ENCODE measurements at regions not wholly inside any gene's neighbourhood (a gene's known extent, or its start where the extent isn't known, plus 50 kb on each side); places are given as distances from the start of the nearest gene placed in this dataset.

DNA sequence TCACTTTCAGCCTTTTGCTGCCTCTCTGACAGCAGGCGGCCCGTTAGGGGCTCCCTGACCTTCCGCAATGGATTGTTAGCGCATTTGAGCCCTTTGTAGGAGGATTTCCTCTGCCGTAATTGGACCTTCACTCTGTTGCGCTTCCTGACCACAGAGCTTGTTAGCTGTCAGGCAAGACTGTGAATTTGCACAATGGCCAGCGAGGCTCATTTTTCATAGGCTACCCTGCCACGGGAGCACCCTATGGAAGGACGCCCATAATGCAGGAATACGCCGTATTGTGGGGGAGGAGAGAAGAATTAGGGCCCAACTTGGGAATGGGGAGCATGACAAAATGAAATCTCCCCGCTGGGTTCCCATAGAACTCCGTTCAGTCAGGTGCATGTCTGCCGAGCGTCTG lies 205.2 kb upstream of the NLRP1 start:
- DNase-seq = no peak

- no peak for DNase-seq
Measured at GRCh38 chr17:5793157-5793556, 208.8 kb upstream of the NLRP1 start.

- no peak for DNase-seq
Measured at GRCh38 chr17:5793899-5794298, 209.6 kb upstream of the NLRP1 start.

DNA sequence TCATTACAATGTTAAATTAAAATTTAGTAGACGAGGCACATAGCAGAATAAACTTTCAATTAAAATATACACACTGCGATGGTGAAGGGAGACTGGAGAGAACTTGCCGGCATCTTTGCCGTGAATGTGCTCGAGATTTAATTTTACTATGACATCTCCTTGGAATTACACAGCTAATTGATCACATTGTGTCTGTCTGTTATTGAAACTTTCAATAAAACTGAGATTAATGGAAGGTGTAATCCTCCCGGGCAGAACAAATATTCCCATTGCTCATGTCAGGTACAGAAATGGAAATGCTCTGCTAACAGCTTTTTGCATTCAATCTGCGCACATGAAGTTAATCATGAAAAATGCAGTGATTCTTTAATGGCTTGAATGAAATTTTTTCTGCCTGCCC lies 210.1 kb upstream of the NLRP1 start:
- no peak for DNase-seq

GRCh38 chr17:5794881-5795506 lies 210.7 kb upstream of the NLRP1 start:
- DNase-seq = no peak

DNA sequence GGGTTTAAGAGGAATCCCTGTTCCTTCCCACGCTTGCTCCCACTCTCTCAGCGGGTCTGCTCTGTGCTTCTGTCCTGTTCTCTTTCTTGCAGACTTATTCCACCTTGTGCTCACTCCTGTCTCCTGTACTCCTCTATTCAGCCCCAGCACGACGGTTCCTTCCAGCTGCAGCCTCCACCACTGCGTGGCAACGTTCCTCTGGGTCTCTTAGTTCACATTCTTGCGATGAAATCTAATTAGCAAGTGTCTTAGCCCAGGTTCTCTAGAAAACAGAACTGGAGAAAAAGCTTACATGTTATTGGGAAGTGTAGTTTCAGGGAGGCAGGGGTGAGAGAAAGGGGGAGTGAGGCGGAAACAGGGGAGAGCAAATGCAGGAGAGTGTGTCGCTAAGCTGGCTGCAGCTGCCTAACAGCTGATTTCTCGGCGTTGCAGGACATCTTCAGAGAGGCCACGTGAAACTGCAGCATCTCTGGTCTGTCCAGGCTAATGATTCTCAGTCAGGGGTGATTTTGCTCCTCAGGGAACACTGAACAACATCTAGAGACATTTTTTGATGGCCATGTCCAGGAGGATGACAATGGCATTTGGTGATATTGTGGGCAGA lies 213.2 kb upstream of the NLRP1 start:
- no peak for DNase-seq

- DNase-seq = no peak
Measured at GRCh38 chr17:5798094-5798493, 213.8 kb upstream of the NLRP1 start.

- DNase-seq = no peak
Measured at GRCh38 chr17:5800131-5800530, 215.8 kb upstream of the NLRP1 start.

DNA sequence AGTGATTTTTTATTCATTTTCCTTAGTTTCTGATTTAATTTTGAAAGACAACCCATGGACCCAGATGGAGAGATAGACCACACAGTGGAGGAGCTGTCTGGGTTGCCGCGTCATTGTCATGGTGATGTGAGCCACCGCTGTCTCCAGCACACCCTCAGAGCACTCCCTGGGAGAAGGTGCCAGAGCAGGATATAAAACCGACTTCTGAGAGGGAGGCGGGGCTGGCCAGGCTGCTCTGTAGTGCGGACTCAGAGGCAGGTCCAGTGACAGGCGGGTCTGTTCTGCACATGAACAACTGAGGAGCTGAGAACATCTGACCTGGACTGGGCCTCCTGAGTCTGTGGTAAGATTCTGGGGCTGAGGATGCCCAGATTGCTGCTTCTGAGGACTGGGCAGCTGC lies 216.3 kb upstream of the NLRP1 start:
- no peak for DNase-seq

DNA sequence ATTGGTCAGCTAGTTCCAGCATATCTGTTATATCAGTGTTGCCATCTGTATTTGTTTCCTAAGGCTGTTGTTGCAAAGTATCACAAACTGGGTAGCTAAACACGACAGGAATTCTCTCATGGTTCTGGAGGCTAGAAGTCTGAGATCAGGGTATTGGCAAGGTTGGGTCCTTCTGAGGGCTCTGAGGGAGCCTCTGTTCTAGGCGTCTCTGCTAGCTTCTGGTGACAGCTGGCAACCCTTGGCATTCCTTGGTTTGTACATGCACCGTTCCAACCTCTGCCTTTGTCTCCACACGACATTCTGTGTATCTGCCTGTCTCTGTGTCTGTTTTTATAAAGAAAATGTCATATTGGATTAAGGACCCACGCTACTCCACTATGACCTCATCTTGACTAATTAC lies 219.9 kb upstream of the NLRP1 start:
- no peak for DNase-seq

DNA sequence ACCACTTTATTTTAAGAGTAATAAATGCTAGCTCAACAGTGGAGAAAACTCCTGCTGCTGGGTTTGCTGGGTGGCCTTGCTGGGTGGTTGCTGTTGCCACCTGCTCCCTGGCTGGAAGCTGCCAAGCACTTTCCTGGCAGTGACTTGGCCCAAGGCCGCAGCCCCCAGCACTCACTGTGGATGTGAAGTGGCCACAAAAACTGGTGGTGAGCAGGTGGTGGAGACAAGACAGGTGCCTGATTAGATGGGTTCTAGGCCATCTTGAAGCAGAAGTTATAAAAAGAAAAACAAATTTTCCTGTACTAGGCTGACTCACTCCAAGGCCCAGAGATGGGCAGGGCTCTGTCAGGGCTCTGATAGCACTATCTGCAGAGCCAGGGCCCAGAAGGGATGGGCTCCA lies 224.7 kb upstream of the NLRP1 start:
- DNase-seq = no peak

DNA sequence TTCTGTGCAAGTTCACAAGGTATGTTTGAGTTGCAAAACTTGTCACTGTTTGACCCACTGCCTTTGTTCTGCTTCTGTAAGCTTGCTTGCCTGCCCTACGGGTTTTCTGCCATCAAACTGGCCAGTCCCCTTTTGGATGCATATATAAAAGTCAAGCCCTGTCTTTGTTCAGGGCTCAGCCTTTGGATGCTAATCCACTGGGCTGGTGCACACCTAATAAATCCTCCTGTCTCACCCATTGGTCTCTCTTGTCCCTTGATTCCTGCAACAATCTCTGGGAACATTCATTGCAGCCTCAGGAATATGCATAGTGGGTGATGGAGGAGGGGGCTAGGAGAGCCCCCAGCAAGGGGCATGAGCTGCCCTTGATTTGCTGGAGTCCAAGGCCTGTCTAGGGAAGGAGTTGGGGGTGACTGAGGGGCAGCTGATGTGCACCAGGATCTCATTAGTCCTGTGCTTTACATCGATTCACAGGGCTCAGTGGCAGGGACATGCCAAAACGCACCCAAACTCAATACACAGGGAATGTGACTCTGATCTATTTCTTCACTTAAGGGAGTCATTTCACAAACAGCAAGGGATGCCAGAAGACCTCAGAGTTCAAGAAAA lies 225.4 kb upstream of the NLRP1 start:
- DNase-seq = no peak

DNA sequence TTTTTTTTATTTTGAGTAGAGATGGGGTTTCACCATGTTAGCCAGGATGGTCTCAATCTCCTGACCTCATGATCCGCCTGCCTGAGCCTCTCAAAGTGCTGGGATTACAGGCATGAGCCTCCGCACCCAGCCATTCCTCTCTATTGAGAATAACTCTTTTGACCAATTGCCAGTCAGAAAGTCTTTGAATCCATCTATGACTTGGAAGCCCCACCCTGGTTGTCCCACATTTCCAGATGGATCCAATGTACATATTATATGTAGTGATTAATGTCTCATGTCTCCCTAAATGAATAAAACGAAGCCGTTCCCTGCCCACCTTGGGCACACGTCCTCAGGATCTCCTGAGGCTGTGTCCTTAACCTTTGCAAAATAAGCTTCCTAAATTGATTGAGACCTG lies 228.3 kb upstream of the NLRP1 start:
- DNase-seq = no peak

- DNase-seq = no peak
Measured at GRCh38 chr17:5813357-5813756, 229.0 kb upstream of the NLRP1 start.

- no peak for DNase-seq
Measured at GRCh38 chr17:5815396-5815795, 231.1 kb upstream of the NLRP1 start.

DNA sequence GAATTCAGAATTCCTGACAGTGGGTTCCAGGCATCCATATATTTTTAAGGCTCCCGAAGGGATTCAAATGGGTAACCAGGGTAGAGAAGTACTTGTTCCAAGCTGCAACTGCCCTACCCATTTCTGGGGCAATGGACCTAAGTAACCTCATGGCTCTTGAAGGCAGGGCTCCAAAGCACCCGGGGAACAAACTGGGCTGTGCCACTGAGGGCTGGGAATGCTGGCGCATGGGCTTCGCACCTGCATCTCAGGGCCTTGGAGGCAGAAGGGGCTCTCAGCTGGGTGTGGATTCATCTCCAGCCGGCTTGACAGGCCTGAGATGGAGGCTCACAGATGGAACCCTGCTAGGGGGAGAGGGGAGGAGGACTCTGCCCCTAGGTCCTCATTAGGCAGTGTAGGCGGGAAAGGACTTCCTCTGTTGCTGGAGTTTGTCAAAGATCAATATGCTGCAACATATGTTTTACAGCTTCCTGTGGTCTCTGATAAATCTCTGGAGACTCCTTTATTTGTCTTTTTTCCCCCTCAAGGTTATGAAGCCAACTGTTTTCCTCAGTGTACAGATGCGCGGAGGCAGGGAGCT lies 232.3 kb upstream of the NLRP1 start:
- no peak for DNase-seq

- no peak for DNase-seq
Measured at GRCh38 chr17:5817475-5818395, 233.4 kb upstream of the NLRP1 start.

GRCh38 chr17:5819396-5819795 lies 235.1 kb upstream of the NLRP1 start:
- no peak for DNase-seq

GRCh38 chr17:5819921-5820685 lies 235.8 kb upstream of the NLRP1 start:
- DNase-seq = no peak

GRCh38 chr17:5820721-5821456 lies 236.6 kb upstream of the NLRP1 start:
- DNase-seq = no peak

GRCh38 chr17:5821803-5822202 lies 237.5 kb upstream of the NLRP1 start:
- DNase-seq = no peak

Measured in activated gamma-delta T cell treated with Interleukin-2 at 50 U/mL for 16 hours (primary cell).